Natural killer cell (primary cell): ENCODE measurements at regions not wholly inside any gene's neighbourhood (a gene's known extent, or its start where the extent isn't known, plus 50 kb on each side); places are given as distances from the start of the nearest gene placed in this dataset.

Source experiments
- ATAC-seq, 3 donors: fragments of 150-1000 bp in 2 of 3; fragments of 200-7000 bp in 1 of 3; cut with Tn5 transposase; 1 replicate in 1 of 3; 2 replicates in 2 of 3; pipeline ENCODE4 v1.10.0; 2021; ENCODE audit warnings: mild to moderate bottlenecking in 2 of 3, moderate library complexity in 2 of 3
- DNase-seq, 2 donors: peaks; one replicate each; pipeline versions ENCODE4 v3.0.0 to v3.0.0-alpha.2; 2013 to 2021; ENCODE audit warnings: mixed read lengths in 1 of 2
- H3K27ac ChIP-seq: one replicate; pipeline ENCODE4 v1.5.1; 2013; ENCODE audit warnings: mild to moderate bottlenecking, low read length
- H3K27me3 ChIP-seq: one replicate; pipeline ENCODE4 v1.6.1; 2013; ENCODE audit warnings: low read length; ENCODE audit not compliant: control insufficient read depth, insufficient read depth
- H3K36me3 ChIP-seq: one replicate; pipeline ENCODE4 v1.6.1; 2013; ENCODE audit warnings: low read length; ENCODE audit not compliant: control insufficient read depth, insufficient read depth
- H3K4me1 ChIP-seq: one replicate; pipeline ENCODE4 v1.6.1; 2013; ENCODE audit warnings: low read length; ENCODE audit not compliant: control insufficient read depth, insufficient read depth
- H3K4me3 ChIP-seq: one replicate; pipeline ENCODE4 v1.5.1; 2013; ENCODE audit warnings: low read length
- H3K9me3 ChIP-seq: one replicate; pipeline ENCODE4 v1.6.1; 2013; ENCODE audit warnings: low read length; ENCODE audit not compliant: control insufficient read depth, insufficient read depth
- H3K27ac Mint-ChIP-seq, 2 donors: one replicate each; pipeline ENCODE4 v1.8.0; 2022; ENCODE audit warnings: mild to moderate bottlenecking in 2 of 2, mixed read lengths in 2 of 2, moderate library complexity in 1 of 2
- H3K27me3 Mint-ChIP-seq, 2 donors: one replicate each; pipeline ENCODE4 v1.8.0; 2022; ENCODE audit warnings: low read depth in 2 of 2, mixed read lengths in 2 of 2
- H3K36me3 Mint-ChIP-seq: one replicate; pipeline ENCODE4 v1.8.0; 2022; ENCODE audit warnings: mixed read lengths
- H3K4me1 Mint-ChIP-seq, 2 donors: one replicate each; pipeline ENCODE4 v1.8.0; 2022; ENCODE audit warnings: mixed read lengths in 2 of 2
- H3K4me3 Mint-ChIP-seq: one replicate; pipeline ENCODE4 v1.8.0; 2022; ENCODE audit warnings: mild to moderate bottlenecking, moderate library complexity, mixed read lengths
- H3K9me3 Mint-ChIP-seq, 2 donors: one replicate each; pipeline ENCODE4 v1.8.0; 2022; ENCODE audit warnings: mixed read lengths in 2 of 2
- WGBS: methylation state at CpG from one replicate; pipeline ENCODE4 v1.1.7; 2013; ENCODE audit warnings: missing lambda C conversion rate; ENCODE audit not compliant: insufficient coverage; 5-methylcytosine and 5-hydroxymethylcytosine counted together
- intact Hi-C: fragments of 100-400 bp; cut with micrococcal nuclease; formaldehyde crosslinking; loops from one replicate; pipeline ENCODE4 v1.14.2; 2022
- TF ChIP-seq, protein P1 (sequence below): fragments of 200-600 bp; IDR thresholded peaks from one replicate; pipeline ENCODE4 v1.8.0; 2022; ENCODE audit warnings: antibody characterized with exemption

DNA sequence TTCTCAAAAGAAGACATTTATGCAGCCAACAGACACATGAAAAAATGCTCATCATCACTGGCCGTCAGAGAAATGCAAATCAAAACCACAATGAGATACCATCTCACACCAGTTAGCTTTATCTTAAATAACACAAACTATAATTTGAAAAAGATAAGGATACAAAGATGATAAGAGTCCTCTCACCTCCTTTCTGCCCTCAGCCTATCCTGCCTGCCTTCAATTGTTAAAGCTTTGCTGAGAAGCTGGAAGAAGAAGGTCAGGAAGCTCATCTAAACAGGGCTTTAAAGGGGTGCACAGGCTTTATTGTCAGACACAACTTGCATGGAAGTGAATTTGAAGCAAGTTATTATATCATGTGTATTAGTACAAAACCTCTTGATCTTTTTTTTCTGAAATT, 676.3 kb upstream of the GOT2 start:
- Histone ChIP-seq H3K9me3 (no peaks in the 10 kb centered on the region), H3K27me3 (no peaks in the 10 kb centered on the region), H3K4me1 (no peaks in the 10 kb centered on the region), H3K36me3 (no peaks in the 10 kb centered on the region), H3K27ac (no peak overlapping the region), H3K4me3 (no peak overlapping the region)
- TF ChIP-seq, protein P1, sequence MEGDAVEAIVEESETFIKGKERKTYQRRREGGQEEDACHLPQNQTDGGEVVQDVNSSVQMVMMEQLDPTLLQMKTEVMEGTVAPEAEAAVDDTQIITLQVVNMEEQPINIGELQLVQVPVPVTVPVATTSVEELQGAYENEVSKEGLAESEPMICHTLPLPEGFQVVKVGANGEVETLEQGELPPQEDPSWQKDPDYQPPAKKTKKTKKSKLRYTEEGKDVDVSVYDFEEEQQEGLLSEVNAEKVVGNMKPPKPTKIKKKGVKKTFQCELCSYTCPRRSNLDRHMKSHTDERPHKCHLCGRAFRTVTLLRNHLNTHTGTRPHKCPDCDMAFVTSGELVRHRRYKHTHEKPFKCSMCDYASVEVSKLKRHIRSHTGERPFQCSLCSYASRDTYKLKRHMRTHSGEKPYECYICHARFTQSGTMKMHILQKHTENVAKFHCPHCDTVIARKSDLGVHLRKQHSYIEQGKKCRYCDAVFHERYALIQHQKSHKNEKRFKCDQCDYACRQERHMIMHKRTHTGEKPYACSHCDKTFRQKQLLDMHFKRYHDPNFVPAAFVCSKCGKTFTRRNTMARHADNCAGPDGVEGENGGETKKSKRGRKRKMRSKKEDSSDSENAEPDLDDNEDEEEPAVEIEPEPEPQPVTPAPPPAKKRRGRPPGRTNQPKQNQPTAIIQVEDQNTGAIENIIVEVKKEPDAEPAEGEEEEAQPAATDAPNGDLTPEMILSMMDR, result no peak
- DNase-seq (no peak), ATAC-seq (no peak)
- intact Hi-C loops, result no loop called here
- Mint-ChIP-seq H3K27ac (no peak overlapping the region), H3K4me1 (no peaks in the 10 kb centered on the region), H3K9me3 (peaks cover 2% of the 10 kb centered on the region in 2 donors), H3K27me3 (no peaks in the 10 kb centered on the region), H3K4me3 (no peak overlapping the region), H3K36me3 (no peaks in the 10 kb centered on the region)
- no CpG with 5 or more reads among the region's 1 CpG for WGBS

DNA sequence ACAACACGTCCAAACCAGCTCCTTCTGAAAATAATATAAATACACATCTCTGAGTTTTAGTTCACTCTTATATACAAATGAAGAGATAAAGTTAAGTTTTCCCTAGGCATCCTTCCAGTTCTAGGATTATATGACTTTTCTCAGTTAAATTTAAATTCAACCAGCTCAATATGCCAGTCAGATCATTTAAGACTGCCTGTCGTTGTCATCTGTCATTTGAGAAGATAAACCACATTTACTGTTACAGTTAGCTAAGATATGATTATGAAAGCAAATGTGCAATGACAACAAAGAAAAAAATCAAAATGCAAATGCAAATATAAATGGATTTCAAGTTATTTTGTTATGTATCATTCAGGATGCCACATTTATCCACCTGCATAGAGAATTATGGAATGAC, 671.7 kb upstream of the GOT2 start:
- ATAC-seq (no peak), DNase-seq (no peak)
- H3K4me1 Mint-ChIP-seq, result no peaks in the 10 kb centered on the region
- no peaks in the 10 kb centered on the region for H3K36me3 ChIP-seq
- H3K27me3 ChIP-seq, result no peaks in the 10 kb centered on the region
- intact Hi-C loops, result no loop called here
- H3K9me3 ChIP-seq, result no peaks in the 10 kb centered on the region
- H3K4me3 Mint-ChIP-seq, result no peak overlapping the region
- H3K27me3 Mint-ChIP-seq, result no peaks in the 10 kb centered on the region
- no peaks in the 10 kb centered on the region for H3K36me3 Mint-ChIP-seq
- H3K4me1 ChIP-seq, result no peaks in the 10 kb centered on the region
- no peak overlapping the region for H3K4me3 ChIP-seq
- TF ChIP-seq, protein P1, result no peak
- WGBS, result 100% methylated on average over 1 of the region's 2 CpGs
- H3K27ac ChIP-seq, result no peak overlapping the region
- no peak overlapping the region for H3K27ac Mint-ChIP-seq
- H3K9me3 Mint-ChIP-seq, result peaks cover 2 to 7% of the 10 kb centered on the region in 2 donors

DNA sequence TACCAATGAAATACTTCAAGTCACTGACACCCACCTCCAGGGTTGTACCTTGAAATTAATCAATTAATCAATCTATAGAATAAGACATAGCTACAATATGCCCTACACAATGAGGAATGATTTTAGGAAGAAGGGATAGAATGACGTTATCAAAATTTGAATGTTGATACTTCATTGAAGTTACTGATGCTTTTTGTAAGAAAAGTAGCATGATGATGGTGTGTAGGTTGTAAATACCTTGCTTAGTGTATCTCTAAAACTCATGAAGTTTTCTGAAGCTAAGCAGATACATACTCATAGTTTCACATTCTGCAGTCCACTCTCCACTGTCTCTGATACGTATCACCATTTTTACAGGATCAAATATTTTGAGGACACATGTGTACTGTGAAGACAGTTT, 670.4 kb upstream of the GOT2 start:
- Mint-ChIP-seq H3K4me3 (no peak overlapping the region), H3K27ac (no peak overlapping the region), H3K4me1 (no peaks in the 10 kb centered on the region), H3K36me3 (no peaks in the 10 kb centered on the region), H3K27me3 (no peaks in the 10 kb centered on the region), H3K9me3 (peaks cover 2 to 7% of the 10 kb centered on the region in 2 donors)
- Histone ChIP-seq H3K4me3 (no peak overlapping the region), H3K27ac (no peak overlapping the region), H3K27me3 (no peaks in the 10 kb centered on the region), H3K36me3 (no peaks in the 10 kb centered on the region), H3K9me3 (no peaks in the 10 kb centered on the region), H3K4me1 (no peaks in the 10 kb centered on the region)
- DNase-seq (no peak), ATAC-seq (no peak)
- intact Hi-C loops, result no loop called here
- WGBS, result 80% methylated on average over 1 of the region's 2 CpGs
- TF ChIP-seq, protein P1, result no peak

DNA sequence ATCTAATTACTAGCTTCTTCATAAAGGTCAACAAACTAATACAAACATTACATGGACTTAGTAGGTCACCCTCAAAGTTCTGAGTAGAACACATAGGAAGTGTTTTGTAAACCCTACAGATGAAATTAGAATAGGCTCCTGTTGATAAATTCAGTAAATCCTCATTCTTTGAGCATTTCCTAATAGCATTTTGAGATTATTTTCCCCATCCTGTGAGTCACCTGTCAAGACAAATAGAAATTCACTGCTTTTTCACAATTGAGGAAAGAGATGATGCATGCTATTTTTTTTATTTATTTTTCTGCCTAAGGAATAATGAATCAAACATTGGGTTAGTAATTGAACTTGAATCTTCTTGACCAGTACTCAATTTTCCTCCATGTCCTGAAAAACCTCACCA, 666.7 kb upstream of the GOT2 start:
- Histone ChIP-seq H3K36me3 (no peaks in the 10 kb centered on the region), H3K4me1 (no peaks in the 10 kb centered on the region), H3K4me3 (no peak overlapping the region), H3K27ac (no peak overlapping the region), H3K9me3 (no peaks in the 10 kb centered on the region), H3K27me3 (no peaks in the 10 kb centered on the region)
- TF ChIP-seq, protein P1, result no peak
- ATAC-seq, result no peak
- no peaks in the 10 kb centered on the region for H3K36me3 Mint-ChIP-seq
- intact Hi-C loops, result no loop called here
- no peaks in the 10 kb centered on the region for H3K27me3 Mint-ChIP-seq
- H3K4me1 Mint-ChIP-seq, result no peaks in the 10 kb centered on the region
- no peak overlapping the region for H3K27ac Mint-ChIP-seq
- peaks cover 9 to 10% of the 10 kb centered on the region in 2 donors for H3K9me3 Mint-ChIP-seq
- DNase-seq, result no peak
- no peak overlapping the region for H3K4me3 Mint-ChIP-seq
